Endothelial cell (in vitro differentiated cells): ENCODE measurements at regions not wholly inside any gene's neighbourhood (a gene's known extent, or its start where the extent isn't known, plus 50 kb on each side); places are given as distances from the start of the nearest gene placed in this dataset.
A peak's percentile ranks its signal among the peaks of the same experiment; 100 is the strongest.
"Not testable (repeated sequence)": the region's sequence is repeated elsewhere in the genome, so short reads cannot be mapped to it uniquely, and the experiment has no call there.

Experiments
- DNase-seq: peaks from one replicate; pipeline ENCODE4 v3.0.0; 2021; ENCODE audit warnings: low spot score
- H3K27ac Mint-ChIP-seq: one replicate; pipeline ENCODE4 v1.8.0; 2021; ENCODE audit warnings: mixed read lengths, inconsistent platforms; ENCODE audit not compliant: unreplicated experiment
- H3K27me3 Mint-ChIP-seq: one replicate; pipeline ENCODE4 v1.8.0; 2021; ENCODE audit warnings: mild to moderate bottlenecking, moderate library complexity, mixed read lengths, inconsistent platforms; ENCODE audit not compliant: unreplicated experiment
- H3K36me3 Mint-ChIP-seq: one replicate; pipeline ENCODE4 v1.8.0; 2021; ENCODE audit warnings: mild to moderate bottlenecking, low read depth, mixed read lengths, inconsistent platforms; ENCODE audit not compliant: unreplicated experiment
- H3K4me1 Mint-ChIP-seq: one replicate; pipeline ENCODE4 v1.8.0; 2021; ENCODE audit warnings: mild to moderate bottlenecking, mixed read lengths, inconsistent platforms; ENCODE audit not compliant: unreplicated experiment
- H3K4me3 Mint-ChIP-seq: one replicate; pipeline ENCODE4 v1.8.0; 2021; ENCODE audit warnings: mild to moderate bottlenecking, mixed read lengths, inconsistent platforms; ENCODE audit not compliant: unreplicated experiment
- H3K9me3 Mint-ChIP-seq: one replicate; pipeline ENCODE4 v1.8.0; 2021; ENCODE audit warnings: mixed read lengths, inconsistent platforms; ENCODE audit not compliant: unreplicated experiment
- TF ChIP-seq, protein P1 (sequence below): fragments of 200-600 bp; sonication (generic); IDR thresholded peaks from one replicate; pipeline ENCODE4 v1.5.0; 2021; ENCODE audit warnings: antibody characterized with exemption; ENCODE audit not compliant: unreplicated experiment

DNA sequence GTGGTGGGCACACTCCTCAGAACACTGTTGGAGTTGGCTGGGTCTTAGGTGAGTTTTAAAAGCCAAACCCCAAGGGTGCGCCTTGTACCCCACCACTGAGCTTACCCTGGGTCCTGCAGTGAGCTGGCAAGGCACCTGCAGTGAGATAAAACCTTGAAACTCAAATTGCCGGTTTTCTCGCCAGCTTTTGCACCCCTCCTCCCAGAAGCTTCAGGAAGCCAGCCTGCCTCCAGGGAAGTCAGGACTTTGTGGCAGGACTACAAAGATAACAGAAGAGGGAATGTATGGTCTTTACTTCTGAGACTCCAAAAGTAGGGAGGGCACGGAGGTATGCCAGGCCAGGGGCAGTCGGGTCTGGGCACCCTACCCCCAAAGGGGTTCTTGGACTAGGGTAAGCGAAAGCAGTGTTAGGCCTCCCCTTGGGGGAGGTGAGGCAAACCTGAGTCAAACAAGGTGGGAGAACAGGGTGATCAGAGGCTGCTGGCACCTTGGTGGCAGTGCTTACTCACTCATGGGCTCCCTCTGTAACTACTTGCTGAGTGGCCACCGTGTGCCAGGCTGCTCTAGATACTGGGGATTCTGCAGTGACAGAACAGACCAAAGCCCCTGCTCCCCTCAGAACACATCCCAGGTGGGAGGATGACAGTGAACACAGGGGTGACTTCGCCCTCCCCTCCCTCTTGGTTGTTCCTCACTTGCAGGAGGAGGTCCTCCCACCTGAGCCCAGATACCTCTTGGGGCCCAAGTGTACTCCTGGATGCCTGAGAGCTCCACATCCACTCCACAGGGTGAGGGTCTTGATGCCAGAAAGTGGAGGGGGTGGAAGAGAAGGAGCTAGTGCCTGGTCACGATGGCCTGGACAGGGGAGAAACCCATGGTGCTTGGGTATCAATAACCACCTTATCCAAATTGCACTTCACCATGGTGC is 69.3 kb upstream of the RGPD5 start:
- DNase-seq = no peak
- H3K4me3 Mint-ChIP-seq = no peak overlapping the region
- peaks cover 2% of the 10 kb centered on the region for H3K27me3 Mint-ChIP-seq
- no peaks in the 10 kb centered on the region for H3K9me3 Mint-ChIP-seq
- TF ChIP-seq, protein P1, sequence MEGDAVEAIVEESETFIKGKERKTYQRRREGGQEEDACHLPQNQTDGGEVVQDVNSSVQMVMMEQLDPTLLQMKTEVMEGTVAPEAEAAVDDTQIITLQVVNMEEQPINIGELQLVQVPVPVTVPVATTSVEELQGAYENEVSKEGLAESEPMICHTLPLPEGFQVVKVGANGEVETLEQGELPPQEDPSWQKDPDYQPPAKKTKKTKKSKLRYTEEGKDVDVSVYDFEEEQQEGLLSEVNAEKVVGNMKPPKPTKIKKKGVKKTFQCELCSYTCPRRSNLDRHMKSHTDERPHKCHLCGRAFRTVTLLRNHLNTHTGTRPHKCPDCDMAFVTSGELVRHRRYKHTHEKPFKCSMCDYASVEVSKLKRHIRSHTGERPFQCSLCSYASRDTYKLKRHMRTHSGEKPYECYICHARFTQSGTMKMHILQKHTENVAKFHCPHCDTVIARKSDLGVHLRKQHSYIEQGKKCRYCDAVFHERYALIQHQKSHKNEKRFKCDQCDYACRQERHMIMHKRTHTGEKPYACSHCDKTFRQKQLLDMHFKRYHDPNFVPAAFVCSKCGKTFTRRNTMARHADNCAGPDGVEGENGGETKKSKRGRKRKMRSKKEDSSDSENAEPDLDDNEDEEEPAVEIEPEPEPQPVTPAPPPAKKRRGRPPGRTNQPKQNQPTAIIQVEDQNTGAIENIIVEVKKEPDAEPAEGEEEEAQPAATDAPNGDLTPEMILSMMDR = no peak
- H3K27ac Mint-ChIP-seq = no peak overlapping the region
- H3K36me3 Mint-ChIP-seq = no peaks in the 10 kb centered on the region
- H3K4me1 Mint-ChIP-seq = no peaks in the 10 kb centered on the region

DNA sequence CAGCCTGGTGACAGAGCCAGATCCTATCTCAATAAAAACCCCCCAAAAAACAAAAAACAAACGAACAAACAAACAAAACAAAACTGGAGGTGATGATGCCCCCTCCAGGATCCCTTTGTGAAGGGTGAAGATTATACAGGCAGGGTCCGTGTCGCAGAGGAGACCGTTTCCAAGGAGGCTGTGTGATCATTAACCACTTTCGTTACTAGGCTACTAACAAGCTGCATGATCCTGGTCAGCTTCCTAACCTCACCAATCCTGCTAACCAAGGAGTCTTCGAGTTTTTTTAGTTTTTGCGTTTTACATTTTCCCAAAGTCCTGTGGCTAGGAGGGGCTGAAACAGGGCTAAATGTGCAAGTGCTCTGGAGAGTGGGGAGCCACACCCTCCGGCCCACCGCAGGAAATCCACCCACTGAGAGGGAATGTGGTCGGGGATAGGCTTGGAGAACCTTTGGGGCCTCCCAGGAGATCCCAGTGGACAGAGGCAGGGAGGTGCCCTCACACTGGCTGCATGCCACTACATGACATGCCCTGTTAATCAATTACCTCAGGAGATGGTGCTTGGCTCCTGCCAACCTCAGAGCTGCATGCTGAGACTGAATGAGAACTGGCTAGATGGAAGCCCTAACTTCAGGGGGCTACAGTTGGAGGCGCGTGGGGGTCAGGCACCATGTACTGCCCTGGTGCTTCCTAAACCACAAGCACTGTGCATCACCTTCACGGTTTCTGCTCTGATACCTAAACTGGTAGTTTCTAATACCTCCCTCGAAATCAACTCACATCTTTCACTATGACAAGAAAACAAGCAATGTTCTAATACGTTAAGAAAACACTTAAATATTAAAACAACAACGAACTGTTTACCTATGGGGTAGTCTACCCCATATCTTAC is 67.5 kb upstream of the RGPD5 start:
- DNase-seq = no peak
- Mint-ChIP-seq H3K9me3 (no peaks in the 10 kb centered on the region), H3K4me3 (no peak overlapping the region), H3K27me3 (peaks cover 2% of the 10 kb centered on the region), H3K27ac (no peak overlapping the region), H3K36me3 (no peaks in the 10 kb centered on the region), H3K4me1 (no peaks in the 10 kb centered on the region)
- TF ChIP-seq, protein P1 = no peak

DNA sequence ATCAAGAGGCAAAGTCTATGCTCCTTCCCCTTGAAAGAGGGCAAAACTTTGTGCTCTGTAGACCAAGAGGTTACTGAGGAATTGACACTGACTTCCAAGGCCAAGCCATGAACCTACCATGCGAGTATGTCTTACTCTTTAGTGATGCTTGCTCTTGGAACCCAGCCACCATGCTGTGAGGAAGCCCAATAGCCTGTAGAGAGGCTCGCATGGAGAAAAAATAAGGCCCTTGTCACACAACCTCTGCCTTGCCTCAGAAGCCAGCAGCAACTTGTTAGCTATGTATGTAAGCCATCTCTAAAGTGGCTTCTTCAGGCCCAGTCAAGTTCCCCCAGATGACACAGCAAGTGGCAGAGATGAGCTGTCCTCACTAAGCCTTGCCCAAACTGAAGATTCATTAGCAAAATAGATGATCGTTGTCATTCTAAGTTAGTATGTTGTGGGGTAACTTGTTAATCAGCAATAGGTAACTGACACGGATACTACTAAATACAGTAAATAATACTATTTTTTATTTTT is 66.1 kb upstream of the RGPD5 start:
- H3K4me3 Mint-ChIP-seq = no peak overlapping the region
- no peaks in the 10 kb centered on the region for H3K9me3 Mint-ChIP-seq
- peaks cover 2% of the 10 kb centered on the region for H3K27me3 Mint-ChIP-seq
- no peak overlapping the region for H3K27ac Mint-ChIP-seq
- TF ChIP-seq, protein P1 = no peak
- no peaks in the 10 kb centered on the region for H3K36me3 Mint-ChIP-seq
- DNase-seq = no peak
- H3K4me1 Mint-ChIP-seq = no peaks in the 10 kb centered on the region

DNA sequence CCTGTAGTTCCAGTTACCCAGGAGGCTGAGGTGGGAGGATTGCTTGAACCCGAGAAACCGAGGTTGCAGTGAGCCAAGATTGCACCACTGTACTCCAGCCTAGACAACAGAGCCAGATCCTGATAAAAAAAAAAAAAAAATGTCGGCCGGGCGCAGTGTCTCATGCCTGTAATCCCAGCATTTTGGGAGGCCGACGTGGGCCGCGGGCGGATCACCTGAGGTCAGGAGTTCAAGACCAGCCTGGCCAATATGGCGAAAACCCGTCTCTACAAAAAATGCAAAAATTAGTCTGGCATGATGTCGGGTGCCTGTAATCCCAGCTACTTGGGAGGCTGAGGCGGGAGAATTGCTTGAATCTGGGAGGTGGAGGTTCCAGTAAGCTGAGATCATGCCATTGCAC is 60.4 kb upstream of the RGPD5 start:
- not testable (repeated sequence) for H3K27ac Mint-ChIP-seq, DNase-seq, H3K4me1 Mint-ChIP-seq

DNA sequence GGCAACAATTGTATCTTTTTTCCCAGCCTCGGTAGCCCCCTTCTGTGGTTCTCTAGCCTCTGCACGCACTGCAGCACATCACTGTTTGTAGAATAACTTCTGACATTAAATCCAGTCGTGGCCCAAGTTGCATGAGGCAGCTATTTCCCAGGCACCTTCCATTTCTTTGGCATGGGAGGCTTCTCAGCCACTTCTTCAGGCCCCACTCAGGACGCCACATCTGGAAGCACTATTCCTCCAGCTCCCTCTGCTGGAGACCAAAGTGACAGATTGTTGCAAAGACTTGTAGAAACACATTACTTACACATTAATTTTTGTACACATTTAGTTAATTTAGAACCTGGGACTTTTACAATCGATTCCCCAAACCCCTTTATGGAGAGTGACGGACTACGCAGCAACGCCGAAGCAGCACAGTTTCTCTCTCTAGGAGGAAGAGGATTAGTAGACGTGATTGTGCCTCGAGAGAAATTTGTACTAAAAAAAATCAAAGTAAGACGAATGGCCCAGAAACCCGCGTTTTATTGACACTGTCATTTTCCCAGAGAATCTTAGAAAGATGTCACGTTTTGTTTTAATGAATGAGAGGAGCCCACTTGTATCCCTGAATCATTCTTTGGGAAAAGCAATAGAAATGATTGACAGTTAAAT is 57.8 kb upstream of the RGPD5 start:
- Mint-ChIP-seq H3K4me3 (no peak overlapping the region), H3K27me3 (no peaks in the 10 kb centered on the region), H3K9me3 (no peaks in the 10 kb centered on the region), H3K36me3 (no peaks in the 10 kb centered on the region), H3K4me1 (no peaks in the 10 kb centered on the region), H3K27ac (no peak overlapping the region)
- TF ChIP-seq, protein P1 = peak; percentile 60
- peak; percentile 54 for DNase-seq

More for the DNA sequence above, 60.4 kb upstream of the RGPD5 start:
- not testable (repeated sequence) for H3K9me3 Mint-ChIP-seq, H3K36me3 Mint-ChIP-seq, H3K27me3 Mint-ChIP-seq, H3K4me3 Mint-ChIP-seq
